GM13976 (cell line): ENCODE measurements at regions not wholly inside any gene's neighbourhood (a gene's known extent, or its start where the extent isn't known, plus 50 kb on each side); places are given as distances from the start of the nearest gene placed in this dataset.

Experiments used
- DNase-seq: peaks from one replicate; pipeline ENCODE4 v3.0.0; 2012; ENCODE audit warnings: low spot score
- in situ Hi-C: fragments of 300-500 bp; cut with MboI; formaldehyde crosslinking; loops from one replicate; pipeline ENCODE4 v1.12.0; 2022; ENCODE audit warnings: low sequenced_read_pairs, mixed read lengths, inconsistent platforms; ENCODE audit not compliant: unreplicated experiment
- TF ChIP-seq, protein P1 (sequence below): IDR thresholded peaks from 2 replicates; pipeline ENCODE4 v1.5.1; 2012; ENCODE audit warnings: borderline replicate concordance, mild to moderate bottlenecking; ENCODE audit not compliant: insufficient read depth; ENCODE audit errors: extremely low read depth, missing control alignments, control extremely low read depth

DNA sequence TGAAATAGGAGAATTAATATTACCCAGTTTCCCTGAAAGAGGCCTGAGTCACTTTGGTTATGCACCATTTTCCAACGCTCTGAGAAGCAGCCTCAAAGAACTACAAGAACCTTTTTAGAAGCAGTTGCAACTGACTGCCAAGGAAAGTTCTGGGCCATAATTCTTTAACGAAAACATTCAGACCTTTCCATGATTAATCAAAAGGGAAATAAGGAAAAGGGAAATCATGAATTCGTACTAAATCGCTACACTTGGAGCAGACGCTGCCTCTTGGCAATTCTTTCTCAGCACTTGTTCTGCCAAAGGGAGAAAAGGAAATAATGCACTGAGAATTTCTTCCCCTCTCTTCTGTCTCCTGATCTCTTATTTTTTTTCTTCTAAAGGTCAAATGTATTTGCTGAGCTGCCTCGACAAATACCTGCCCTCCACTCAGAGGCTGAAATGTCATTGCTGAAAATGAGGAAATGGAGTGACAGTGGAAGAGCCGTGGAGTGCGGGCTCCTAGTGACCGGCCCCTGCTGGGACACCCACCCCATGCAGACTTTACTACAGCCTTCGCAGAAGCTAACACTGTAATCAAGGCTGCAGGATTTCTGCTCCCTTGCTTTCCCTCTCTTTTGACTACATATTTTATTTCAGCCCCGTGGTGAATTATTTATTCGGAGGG is 67.9 kb upstream of the GALNT2 start:
- TF ChIP-seq, protein P1, sequence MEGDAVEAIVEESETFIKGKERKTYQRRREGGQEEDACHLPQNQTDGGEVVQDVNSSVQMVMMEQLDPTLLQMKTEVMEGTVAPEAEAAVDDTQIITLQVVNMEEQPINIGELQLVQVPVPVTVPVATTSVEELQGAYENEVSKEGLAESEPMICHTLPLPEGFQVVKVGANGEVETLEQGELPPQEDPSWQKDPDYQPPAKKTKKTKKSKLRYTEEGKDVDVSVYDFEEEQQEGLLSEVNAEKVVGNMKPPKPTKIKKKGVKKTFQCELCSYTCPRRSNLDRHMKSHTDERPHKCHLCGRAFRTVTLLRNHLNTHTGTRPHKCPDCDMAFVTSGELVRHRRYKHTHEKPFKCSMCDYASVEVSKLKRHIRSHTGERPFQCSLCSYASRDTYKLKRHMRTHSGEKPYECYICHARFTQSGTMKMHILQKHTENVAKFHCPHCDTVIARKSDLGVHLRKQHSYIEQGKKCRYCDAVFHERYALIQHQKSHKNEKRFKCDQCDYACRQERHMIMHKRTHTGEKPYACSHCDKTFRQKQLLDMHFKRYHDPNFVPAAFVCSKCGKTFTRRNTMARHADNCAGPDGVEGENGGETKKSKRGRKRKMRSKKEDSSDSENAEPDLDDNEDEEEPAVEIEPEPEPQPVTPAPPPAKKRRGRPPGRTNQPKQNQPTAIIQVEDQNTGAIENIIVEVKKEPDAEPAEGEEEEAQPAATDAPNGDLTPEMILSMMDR, result no peak
- in situ Hi-C loops, result no loop called here
- DNase-seq, result no peak

DNA sequence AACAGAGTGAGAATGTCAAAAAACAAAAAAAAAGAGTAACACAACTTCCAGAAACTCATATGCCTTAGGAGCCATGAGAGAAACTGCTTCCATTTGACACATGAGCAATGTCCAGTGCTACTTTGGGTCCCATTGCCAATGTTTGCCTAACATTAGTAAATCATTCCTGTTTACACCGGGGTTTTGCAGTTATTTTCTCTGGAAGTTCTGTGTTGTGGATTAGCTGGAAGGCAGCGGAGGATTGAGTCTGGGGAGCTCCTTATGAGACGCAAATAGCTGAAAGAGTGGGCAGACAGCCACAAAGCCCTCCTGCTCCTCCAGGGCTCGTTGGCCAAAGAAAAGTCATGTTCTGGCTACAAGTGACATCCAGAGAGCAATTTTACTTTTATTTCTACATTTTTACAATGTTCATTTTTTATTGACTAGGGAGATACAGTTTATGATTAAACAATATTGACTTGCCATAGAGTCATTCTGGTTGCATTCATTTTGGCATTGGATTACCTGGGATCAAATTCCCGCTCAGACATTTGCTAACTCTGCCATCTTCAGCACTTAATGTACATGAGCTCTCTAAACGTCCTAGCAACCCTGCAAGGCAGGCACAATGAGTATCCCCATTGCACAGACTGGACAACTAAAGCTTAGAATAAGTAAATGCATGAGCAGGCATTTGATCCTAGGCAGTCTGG is 66.4 kb upstream of the GALNT2 start:
- no peak for DNase-seq
- in situ Hi-C loops, result no loop called here
- TF ChIP-seq, protein P1, result no peak

DNA sequence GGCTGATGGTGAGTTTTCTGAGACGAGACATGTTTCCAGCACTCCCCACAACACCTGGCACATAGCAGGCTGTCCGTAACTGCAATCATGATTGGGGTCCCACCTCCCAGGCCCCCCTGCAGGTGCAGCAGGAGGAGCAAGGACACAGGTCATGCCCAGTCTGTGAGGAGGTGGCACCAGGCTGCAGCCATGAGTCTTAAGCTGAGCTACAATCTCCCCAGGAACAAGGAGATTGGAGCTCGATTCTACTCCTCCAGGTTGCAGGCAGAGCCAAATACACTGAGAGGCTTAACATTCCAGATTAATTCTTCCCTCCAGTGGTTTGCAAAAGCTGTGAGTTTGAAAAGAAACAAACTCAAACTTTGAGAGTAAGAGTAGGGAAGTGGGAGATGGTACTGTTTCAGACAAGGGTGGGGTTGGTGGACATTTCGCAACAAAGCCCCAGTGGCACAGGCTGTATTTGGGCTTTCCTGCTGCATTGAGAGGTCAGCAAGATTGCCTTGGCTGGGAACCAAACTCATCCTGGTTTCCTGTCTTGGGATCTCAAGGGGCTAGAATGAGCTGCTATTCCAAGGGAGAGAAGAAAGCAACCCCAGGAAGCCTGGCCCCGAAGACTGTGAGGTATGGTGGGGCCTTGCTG is 64.8 kb upstream of the GALNT2 start:
- DNase-seq, result no peak

DNA sequence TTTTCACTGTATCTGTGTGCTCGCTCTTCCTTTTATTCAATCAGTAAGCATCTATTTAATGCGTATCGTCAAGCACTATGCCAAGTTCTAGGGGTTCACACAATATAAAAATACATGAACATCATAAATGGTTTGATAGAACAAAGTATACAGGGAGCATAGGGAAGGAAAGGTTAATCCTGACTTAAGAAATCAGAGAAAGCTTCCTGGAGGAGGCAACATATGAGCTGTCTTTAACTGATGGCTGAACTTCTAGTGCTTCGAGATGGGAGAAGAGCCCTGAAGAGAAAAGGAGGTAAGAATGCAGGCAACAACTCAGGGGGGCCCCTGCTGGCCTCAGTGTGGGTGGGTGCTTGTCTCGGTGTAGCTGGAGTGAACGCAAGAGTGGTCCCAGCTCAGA is 63.6 kb upstream of the GALNT2 start:
- TF ChIP-seq, protein P1, result no peak
- no peak for DNase-seq
- in situ Hi-C loops, result no loop called here

More for the DNA sequence above, 64.8 kb upstream of the GALNT2 start:
- TF ChIP-seq, protein P1, result no peak
- in situ Hi-C loops, result no loop called here

DNA sequence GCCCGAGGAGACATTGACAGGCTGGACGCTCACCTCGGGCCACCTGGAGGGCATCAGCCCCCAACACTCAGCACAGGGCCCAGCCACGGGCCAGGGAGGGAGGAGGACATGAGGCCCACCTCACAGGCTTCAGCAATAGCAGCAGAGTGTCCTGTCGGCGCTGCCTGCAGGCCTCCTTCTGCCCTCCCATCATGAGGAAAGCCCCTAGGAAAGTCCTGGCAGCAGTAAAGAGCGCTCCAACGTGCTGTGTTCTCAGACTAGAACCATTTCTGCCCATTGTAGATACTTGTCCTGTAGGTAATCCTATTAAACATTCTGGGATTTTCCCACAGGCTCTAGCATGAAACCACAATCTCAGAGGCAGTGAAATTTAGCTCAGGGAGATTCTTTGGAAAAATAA is 62.0 kb upstream of the GALNT2 start:
- TF ChIP-seq, protein P1, result no peak
- peak; percentile 41 for DNase-seq
- in situ Hi-C loops, result no loop called here

DNA sequence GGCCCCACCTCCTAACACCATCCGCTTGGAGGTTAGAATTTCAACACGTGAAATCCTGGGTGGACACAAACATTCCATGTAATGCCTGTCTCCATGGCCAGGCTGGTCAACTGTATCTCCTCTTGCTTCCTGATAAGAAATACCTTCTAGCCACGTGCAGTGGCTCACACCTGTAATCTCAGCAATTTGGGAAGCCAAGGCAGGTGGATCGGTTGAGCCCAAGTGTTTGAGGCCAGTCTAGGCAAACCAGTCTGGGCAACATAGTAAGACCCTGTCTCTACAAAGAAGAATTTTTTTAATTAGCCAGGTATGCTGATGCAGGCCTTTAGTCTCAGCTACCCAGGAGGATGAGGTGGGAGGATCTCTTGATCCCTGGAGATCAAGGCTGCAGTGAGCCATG is 58.3 kb upstream of the GALNT2 start:
- no peak for DNase-seq
- TF ChIP-seq, protein P1, result no peak
- in situ Hi-C loops, result no loop called here
